HG03342 (cell line): ENCODE measurements at regions not wholly inside any gene's neighbourhood (a gene's known extent, or its start where the extent isn't known, plus 50 kb on each side); places are given as distances from the start of the nearest gene placed in this dataset.
"Not testable (repeated sequence)": the region's sequence is repeated elsewhere in the genome, so short reads cannot be mapped to it uniquely, and the experiment has no call there.

Source experiments
- ATAC-seq: cut with Tn5 transposase; IDR thresholded peaks from one replicate; pipeline ENCODE4 v1.9.1; 2021; ENCODE audit warnings: mild to moderate bottlenecking, moderate library complexity; ENCODE audit not compliant: unreplicated experiment

- ATAC-seq: no peak
Observed at GRCh38 chr6:11961923-11962322, 50.2 kb upstream of the HIVEP1 start.

GRCh38 chr6:11960909-11961779 is 51.0 kb upstream of the HIVEP1 start:
- no peak for ATAC-seq

GRCh38 chr6:11956781-11957180 is 55.3 kb upstream of the HIVEP1 start:
- no peak for ATAC-seq

GRCh38 chr6:11953641-11954040 is 58.5 kb upstream of the HIVEP1 start:
- no peak for ATAC-seq

GRCh38 chr6:11952316-11952715 is 59.8 kb upstream of the HIVEP1 start:
- no peak for ATAC-seq

GRCh38 chr6:11951868-11952267 is 60.2 kb upstream of the HIVEP1 start:
- no peak for ATAC-seq

- no peak for ATAC-seq
Observed at GRCh38 chr6:11950109-11950508, 62.0 kb upstream of the HIVEP1 start.

GRCh38 chr6:11947575-11947974 is 64.5 kb upstream of the HIVEP1 start:
- no peak for ATAC-seq

GRCh38 chr6:11947063-11947462 is 65.0 kb upstream of the HIVEP1 start:
- no peak for ATAC-seq

GRCh38 chr6:11944111-11944510 is 68.0 kb upstream of the HIVEP1 start:
- no peak for ATAC-seq

GRCh38 chr6:11943060-11943459 is 69.1 kb upstream of the HIVEP1 start:
- no peak for ATAC-seq

GRCh38 chr6:11942185-11942864 is 69.8 kb upstream of the HIVEP1 start:
- no peak for ATAC-seq

GRCh38 chr6:11940532-11941166 is 71.5 kb upstream of the HIVEP1 start:
- not testable (repeated sequence) for ATAC-seq

- ATAC-seq: no peak
Observed at GRCh38 chr6:11938285-11938890, 73.7 kb upstream of the HIVEP1 start.

- no peak for ATAC-seq
Observed at GRCh38 chr6:11934638-11935037, 77.5 kb upstream of the HIVEP1 start.

GRCh38 chr6:11932892-11933291 is 79.2 kb upstream of the HIVEP1 start:
- not testable (repeated sequence) for ATAC-seq

- ATAC-seq: no peak
Observed at GRCh38 chr6:11931296-11932035, 80.6 kb upstream of the HIVEP1 start.

GRCh38 chr6:11930834-11931233 is 81.3 kb upstream of the HIVEP1 start:
- ATAC-seq: not testable (repeated sequence)

- no peak for ATAC-seq
Observed at GRCh38 chr6:11930240-11930639, 81.9 kb upstream of the HIVEP1 start.

GRCh38 chr6:11929241-11929835 is 82.8 kb upstream of the HIVEP1 start:
- ATAC-seq: no peak
